Spleen (tissue), 11 donors: ENCODE measurements at regions not wholly inside any gene's neighbourhood (a gene's known extent, or its start where the extent isn't known, plus 50 kb on each side); places are given as distances from the start of the nearest gene placed in this dataset.

Experiments
- DNase-seq: peaks from one replicate; pipeline ENCODE4 v3.0.0-alpha.2; 2020
- H3K27ac ChIP-seq, 8 donors: fragments of 200-600 bp; sonication (generic) in 7 of 8; 1 replicate in 4 of 8; 2 replicates in 4 of 8; pipeline versions ENCODE4 v1.5.0 to v1.8.0; 2016 to 2021; ENCODE audit warnings: inconsistent platforms in 4 of 8, mild to moderate bottlenecking in 4 of 8, moderate library complexity in 1 of 8
- H3K27me3 ChIP-seq, 7 donors: fragments of 200-600 bp; sonication (generic) in 6 of 7; replicated peaks in 1 of 7; 1 replicate in 4 of 7; 2 replicates in 3 of 7; pipeline versions ENCODE4 v1.5.0 to v1.8.0; 2016 to 2021; ENCODE audit warnings: inconsistent platforms in 3 of 7, mild to moderate bottlenecking in 1 of 7
- H3K36me3 ChIP-seq, 6 donors: fragments of 200-600 bp; sonication (generic) in 5 of 6; 1 replicate in 4 of 6; 2 replicates in 2 of 6; pipeline versions ENCODE4 v1.5.0 to v1.8.0; 2016 to 2021; ENCODE audit warnings: inconsistent platforms in 2 of 6
- H3K4me1 ChIP-seq, 6 donors: fragments of 200-600 bp; sonication (generic) in 5 of 6; 1 replicate in 3 of 6; 2 replicates in 3 of 6; pipeline versions ENCODE4 v1.5.0 to v1.8.0; 2016 to 2021; ENCODE audit warnings: inconsistent platforms in 3 of 6
- H3K4me3 ChIP-seq, 8 donors: fragments of 200-600 bp; sonication (generic) in 7 of 8; 1 replicate in 4 of 8; 2 replicates in 4 of 8; pipeline versions ENCODE4 v1.5.0 to v1.8.0; 2016 to 2021; ENCODE audit warnings: inconsistent platforms in 4 of 8, mild to moderate bottlenecking in 4 of 8, moderate library complexity in 2 of 8
- H3K9me3 ChIP-seq, 8 donors: fragments of 200-600 bp; sonication (generic) in 7 of 8; 1 replicate in 4 of 8; 2 replicates in 4 of 8; pipeline versions ENCODE4 v1.5.0 to v1.8.0; 2016 to 2021; ENCODE audit warnings: inconsistent platforms in 4 of 8
- POLR2A ChIP-seq, 3 donors: fragments of 450-650 bp; IDR thresholded peaks; one replicate each; pipeline ENCODE4 v1.5.1; 2017; ENCODE audit warnings: antibody characterized with exemption in 3 of 3, mild to moderate bottlenecking in 1 of 3
- POLR2AphosphoS5 ChIP-seq, 3 donors: sonication (generic); formaldehyde crosslinking; IDR thresholded peaks; one replicate each; pipeline ENCODE4 v1.5.1; 2017; ENCODE audit warnings: antibody characterized with exemption in 3 of 3
- WGBS, 5 donors: extraction: QIAGEN DNeasy Blood & Tissue Kit in 3 of 5; methylation state at CpG; one replicate each; pipeline versions ENCODE4 v1.1.5 to v1.1.7; 2013 to 2018; 5-methylcytosine and 5-hydroxymethylcytosine counted together
- intact Hi-C: fragments of 100-400 bp; cut with DNase I; formaldehyde crosslinking; loops from one replicate; pipeline ENCODE4 v1.15.0; 2023; ENCODE audit warnings: low total_unique reads
- TF ChIP-seq, protein P1 (sequence below), 11 experiments: fragments of 200-600 bp in 7 of 11; fragments of 450-650 bp in 4 of 11; sonication (generic) in 4 of 11; IDR thresholded peaks in 8 of 11; conservative IDR thresholded peaks in 3 of 11; 1 replicate in 7 of 11; 2 replicates in 4 of 11; pipeline versions ENCODE4 v1.4.0 to v1.8.0; 2016 to 2021; ENCODE audit warnings: antibody characterized with exemption in 11 of 11, inconsistent platforms in 4 of 11, mild to moderate bottlenecking in 1 of 11
- donor health status: healthy with polysubstance abuse.
- donor health status: DM: no; HTN: no; CAD: no; lungs with moderate emphysema.
- donor health status: DM: no; HTN: no; CAD: no.
- donor health status: Bipolar disorder and iron deficiency.
- donor health status: healthy.
- donor health status: DM: no; HTN: no; CAD: no.
- donor health status: DM: yes; HTN: yes; CAD: no.

DNA sequence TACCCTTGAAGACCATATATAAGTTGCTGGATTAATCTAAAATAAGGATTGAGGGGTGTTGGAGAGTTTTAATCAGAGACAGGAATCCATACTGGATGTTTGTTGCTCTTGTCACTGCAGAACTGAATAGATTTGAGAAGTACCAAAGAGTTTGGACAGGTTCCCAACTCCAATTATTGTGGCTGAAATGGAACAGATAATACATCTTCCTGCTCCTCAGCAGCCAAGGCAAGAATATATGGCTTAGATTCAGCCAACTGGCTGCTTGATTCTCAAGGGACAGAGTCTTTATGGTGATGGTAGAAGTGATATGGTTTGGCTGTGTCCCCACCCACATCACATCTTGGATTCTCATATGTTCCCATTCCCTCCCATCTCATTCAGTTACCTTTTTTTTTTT, 97.0 kb upstream of the PDHA2 start:
- intact Hi-C loops = no loop called here
- H3K4me3 ChIP-seq = no peak overlapping the region
- DNase-seq = no peak

GRCh38 chr4:95742179-95742578, 97.7 kb upstream of the PDHA2 start:
- WGBS, 5 donors = 54 to 86% (median 63%) methylated on average over 1 of the region's 1 CpG
- H3K9me3 ChIP-seq = peaks cover 0 to 15% (median 10%) of the 10 kb centered on the region in 8 donors
- TF ChIP-seq POLR2AphosphoS5 (IDR thresholded peaks at IDR 0.05) (no peak), POLR2A (IDR thresholded peaks at IDR 0.05) (no peak)
- TF ChIP-seq, protein P1, sequence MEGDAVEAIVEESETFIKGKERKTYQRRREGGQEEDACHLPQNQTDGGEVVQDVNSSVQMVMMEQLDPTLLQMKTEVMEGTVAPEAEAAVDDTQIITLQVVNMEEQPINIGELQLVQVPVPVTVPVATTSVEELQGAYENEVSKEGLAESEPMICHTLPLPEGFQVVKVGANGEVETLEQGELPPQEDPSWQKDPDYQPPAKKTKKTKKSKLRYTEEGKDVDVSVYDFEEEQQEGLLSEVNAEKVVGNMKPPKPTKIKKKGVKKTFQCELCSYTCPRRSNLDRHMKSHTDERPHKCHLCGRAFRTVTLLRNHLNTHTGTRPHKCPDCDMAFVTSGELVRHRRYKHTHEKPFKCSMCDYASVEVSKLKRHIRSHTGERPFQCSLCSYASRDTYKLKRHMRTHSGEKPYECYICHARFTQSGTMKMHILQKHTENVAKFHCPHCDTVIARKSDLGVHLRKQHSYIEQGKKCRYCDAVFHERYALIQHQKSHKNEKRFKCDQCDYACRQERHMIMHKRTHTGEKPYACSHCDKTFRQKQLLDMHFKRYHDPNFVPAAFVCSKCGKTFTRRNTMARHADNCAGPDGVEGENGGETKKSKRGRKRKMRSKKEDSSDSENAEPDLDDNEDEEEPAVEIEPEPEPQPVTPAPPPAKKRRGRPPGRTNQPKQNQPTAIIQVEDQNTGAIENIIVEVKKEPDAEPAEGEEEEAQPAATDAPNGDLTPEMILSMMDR (IDR thresholded peaks at IDR 0.05 in 8 of 11, conservative IDR thresholded peaks at IDR 0.05 in 3 of 11) = no peak
- intact Hi-C loops = no loop called here
- no peaks in the 10 kb centered on the region for H3K36me3 ChIP-seq
- no peaks in the 10 kb centered on the region for H3K4me1 ChIP-seq
- no peak overlapping the region for H3K27ac ChIP-seq
- H3K27me3 ChIP-seq = no peaks in the 10 kb centered on the region
- H3K4me3 ChIP-seq = no peak overlapping the region
- no peak for DNase-seq

More for the DNA sequence above, 97.0 kb upstream of the PDHA2 start:
- no peaks in the 10 kb centered on the region for H3K4me1 ChIP-seq
- peaks cover 0 to 15% (median 10%) of the 10 kb centered on the region in 8 donors for H3K9me3 ChIP-seq
- no peak overlapping the region for H3K27ac ChIP-seq
- H3K36me3 ChIP-seq = no peaks in the 10 kb centered on the region
- H3K27me3 ChIP-seq = no peaks in the 10 kb centered on the region
- no peak for TF ChIP-seq POLR2AphosphoS5 (IDR thresholded peaks at IDR 0.05)
- TF ChIP-seq, protein P1 (IDR thresholded peaks at IDR 0.05 in 8 of 11, conservative IDR thresholded peaks at IDR 0.05 in 3 of 11) = no peak
- TF ChIP-seq POLR2A (IDR thresholded peaks at IDR 0.05) = no peak

GRCh38 chr4:95732061-95732460, 107.8 kb upstream of the PDHA2 start:
- intact Hi-C loops = no loop called here
- H3K4me1 ChIP-seq = no peaks in the 10 kb centered on the region
- no peak for DNase-seq

DNA sequence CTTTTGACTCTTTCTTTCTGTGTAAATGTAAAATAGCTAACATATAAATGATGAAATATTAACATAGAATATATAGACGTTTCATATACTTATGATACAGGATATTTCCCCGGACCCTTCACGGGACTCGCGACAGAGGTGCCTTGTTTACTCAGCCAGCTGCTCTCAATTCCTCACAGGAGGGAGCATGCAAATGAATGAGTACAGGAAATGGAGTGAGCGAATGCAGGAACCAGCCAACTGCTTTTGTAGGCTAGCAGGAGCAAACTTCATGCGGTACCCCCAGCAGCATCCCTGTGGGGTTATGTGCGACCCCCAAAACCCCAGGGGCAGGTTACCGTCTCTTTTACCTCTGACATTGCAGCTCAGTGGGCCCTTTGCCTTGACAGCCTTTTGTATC, 110.3 kb upstream of the PDHA2 start:
- Histone ChIP-seq H3K4me1 (no peaks in the 10 kb centered on the region), H3K27me3 (no peaks in the 10 kb centered on the region), H3K9me3 (no peaks in the 10 kb centered on the region), H3K27ac (no peak overlapping the region), H3K4me3 (no peak overlapping the region), H3K36me3 (no peaks in the 10 kb centered on the region)
- intact Hi-C loops = no loop called here
- 77 to 84% (median 79%) methylated on average over 9 of the region's 9 CpGs for WGBS, 5 donors
- DNase-seq = no peak
- TF ChIP-seq POLR2A (IDR thresholded peaks at IDR 0.05) = no peak
- no peak for TF ChIP-seq POLR2AphosphoS5 (IDR thresholded peaks at IDR 0.05)
- TF ChIP-seq, protein P1 (IDR thresholded peaks at IDR 0.05 in 8 of 11, conservative IDR thresholded peaks at IDR 0.05 in 3 of 11) = no peak

More at GRCh38 chr4:95732061-95732460, 107.8 kb upstream of the PDHA2 start:
- Histone ChIP-seq H3K4me3 (no peak overlapping the region), H3K27ac (no peak overlapping the region), H3K27me3 (no peaks in the 10 kb centered on the region), H3K36me3 (no peaks in the 10 kb centered on the region), H3K9me3 (peaks cover 0 to 3% (median 0%) of the 10 kb centered on the region in 8 donors)
- TF ChIP-seq, protein P1 (IDR thresholded peaks at IDR 0.05 in 8 of 11, conservative IDR thresholded peaks at IDR 0.05 in 3 of 11) = no peak
- TF ChIP-seq POLR2A (IDR thresholded peaks at IDR 0.05) (no peak), POLR2AphosphoS5 (IDR thresholded peaks at IDR 0.05) (no peak)
